ENCODE measurements at regions not wholly inside any gene's neighbourhood (a gene's known extent, or its start where the extent isn't known, plus 50 kb on each side); places are given as distances from the start of the nearest gene placed in this dataset.

DNA sequence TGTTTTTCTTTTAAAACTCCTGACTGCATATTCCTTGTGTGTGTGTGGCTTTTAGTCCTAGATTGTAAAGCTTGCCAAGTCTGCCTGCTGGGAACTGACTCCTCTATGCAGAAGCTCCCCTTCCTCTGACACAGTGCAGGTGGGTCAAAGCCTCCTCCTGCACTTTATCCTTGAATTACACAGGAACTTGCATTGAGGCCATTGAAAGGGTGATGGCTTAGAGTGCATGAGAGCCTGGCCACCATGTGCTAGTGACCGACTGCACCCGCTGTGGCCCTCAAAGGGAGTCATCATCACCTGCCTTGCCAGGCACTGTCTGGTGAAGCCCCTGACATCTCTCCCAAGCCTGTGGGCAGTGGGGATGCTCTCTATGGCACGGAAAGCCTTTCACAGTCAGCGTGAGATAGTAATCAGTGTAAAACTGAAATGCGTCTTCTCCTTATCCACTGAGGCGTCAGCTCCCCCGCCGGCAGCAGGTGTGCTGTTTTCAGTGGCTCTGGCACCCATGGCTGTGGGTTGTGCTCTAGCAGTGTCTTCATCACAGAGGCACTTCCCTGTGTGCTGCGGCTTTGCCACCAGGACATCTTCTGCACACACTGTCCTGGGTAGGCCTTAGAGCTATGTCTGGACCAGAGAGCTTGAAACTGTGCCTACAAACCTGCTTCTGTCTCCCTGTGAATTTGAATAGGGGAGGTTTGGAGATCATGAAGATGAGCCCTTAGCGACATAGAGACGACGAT, 87.9 kb downstream of the THBS2 start:
- peaks cover 3% of the 10 kb centered on the region for H3K27me3 Mint-ChIP-seq
- H3K27ac Mint-ChIP-seq: no peak overlapping the region
- ChIA-PET CTCF (no interaction called here), POLR2A (no interaction called here)
- no peaks in the 10 kb centered on the region for H3K9me3 Mint-ChIP-seq
- no peaks in the 10 kb centered on the region for H3K36me3 Mint-ChIP-seq
- H3K4me3 Mint-ChIP-seq: no peak overlapping the region
- no peak for DNase-seq
- intact Hi-C loops (cut with micrococcal nuclease): no loop called here
- no peaks in the 10 kb centered on the region for H3K4me1 Mint-ChIP-seq (ENCODE audit: low read depth)

DNA sequence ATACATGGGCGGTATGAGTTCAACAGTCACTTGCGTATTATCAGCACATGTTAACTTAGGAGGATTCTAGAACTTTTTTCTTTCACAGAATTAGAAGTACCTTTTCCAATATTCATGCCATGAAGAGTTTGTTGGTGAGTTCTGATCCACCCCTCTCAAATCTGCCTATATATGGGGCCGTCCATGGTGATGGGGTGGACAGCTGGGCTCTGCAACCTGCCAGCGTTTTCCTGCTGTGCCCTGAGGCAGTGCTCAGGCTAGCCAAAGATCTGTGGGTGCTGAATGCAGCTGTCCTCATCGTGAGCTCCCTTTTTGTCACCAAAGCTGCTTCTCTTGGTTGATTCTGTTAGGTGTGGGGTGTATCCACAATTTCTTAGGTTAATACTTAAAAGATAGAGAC, 88.7 kb downstream of the THBS2 start:
- intact Hi-C loops (cut with micrococcal nuclease): no loop called here
- H3K36me3 Mint-ChIP-seq: no peaks in the 10 kb centered on the region
- DNase-seq: no peak
- H3K4me1 Mint-ChIP-seq (ENCODE audit: low read depth): no peaks in the 10 kb centered on the region
- ChIA-PET POLR2A (no interaction called here), CTCF (no interaction called here)
- H3K27ac Mint-ChIP-seq: no peak overlapping the region
- peaks cover 3% of the 10 kb centered on the region for H3K27me3 Mint-ChIP-seq
- no peak overlapping the region for H3K4me3 Mint-ChIP-seq
- no peaks in the 10 kb centered on the region for H3K9me3 Mint-ChIP-seq

- Mint-ChIP-seq H3K27ac (no peak overlapping the region), H3K36me3 (no peaks in the 10 kb centered on the region), H3K9me3 (no peaks in the 10 kb centered on the region), H3K27me3 (peaks cover 3% of the 10 kb centered on the region), H3K4me1 (ENCODE audit: low read depth) (no peaks in the 10 kb centered on the region), H3K4me3 (no peak overlapping the region)
- ChIA-PET POLR2A (no interaction called here), CTCF (no interaction called here)
- DNase-seq: no peak
- intact Hi-C loops (cut with micrococcal nuclease): no loop called here
Observed at GRCh38 chr6:169164451-169164850, 89.2 kb downstream of the THBS2 start.

DNA sequence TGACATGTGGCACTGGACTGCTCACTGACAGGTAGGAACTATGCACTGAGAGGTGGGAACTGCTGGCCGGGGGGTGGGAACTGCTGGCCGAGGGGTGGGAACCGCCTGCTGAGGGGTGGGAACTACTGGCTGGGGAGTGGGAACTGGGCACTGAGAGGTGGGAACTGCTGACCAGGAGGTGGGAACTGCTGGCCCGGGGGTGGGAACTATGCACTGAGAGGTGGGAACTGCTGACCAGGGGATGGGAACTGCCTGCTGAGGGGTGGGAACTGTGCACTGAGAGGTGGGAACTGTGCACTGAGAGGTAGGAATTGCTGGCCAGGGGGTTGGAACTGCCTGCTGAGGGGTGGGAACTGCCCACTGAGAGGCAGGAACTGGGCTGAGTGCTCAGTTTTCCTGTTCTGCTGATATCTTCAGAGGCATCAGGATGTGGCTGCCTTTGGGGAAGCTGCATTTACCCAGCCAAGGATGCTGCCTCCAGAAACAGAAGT, 90.2 kb downstream of the THBS2 start:
- no peak for DNase-seq
- Mint-ChIP-seq H3K9me3 (no peaks in the 10 kb centered on the region), H3K27me3 (peaks cover 3% of the 10 kb centered on the region), H3K36me3 (no peaks in the 10 kb centered on the region), H3K4me3 (no peak overlapping the region), H3K4me1 (ENCODE audit: low read depth) (no peaks in the 10 kb centered on the region), H3K27ac (no peak overlapping the region)
- ChIA-PET POLR2A (no interaction called here), CTCF (no interaction called here)
- intact Hi-C loops (cut with micrococcal nuclease): no loop called here

GRCh38 chr6:169162752-169163407, 90.8 kb downstream of the THBS2 start:
- no peaks in the 10 kb centered on the region for H3K9me3 Mint-ChIP-seq
- H3K4me1 Mint-ChIP-seq (ENCODE audit: low read depth): no peaks in the 10 kb centered on the region
- ChIA-PET CTCF (no interaction called here), POLR2A (no interaction called here)
- no peak overlapping the region for H3K4me3 Mint-ChIP-seq
- H3K36me3 Mint-ChIP-seq: no peaks in the 10 kb centered on the region
- H3K27me3 Mint-ChIP-seq: peaks cover 3% of the 10 kb centered on the region
- intact Hi-C loops (cut with micrococcal nuclease): no loop called here
- DNase-seq: no peak
- no peak overlapping the region for H3K27ac Mint-ChIP-seq

- no peak for DNase-seq
- intact Hi-C loops (cut with micrococcal nuclease): no loop called here
- Mint-ChIP-seq H3K27me3 (peaks cover 3% of the 10 kb centered on the region), H3K9me3 (no peaks in the 10 kb centered on the region), H3K27ac (no peak overlapping the region), H3K4me3 (no peak overlapping the region), H3K4me1 (ENCODE audit: low read depth) (no peaks in the 10 kb centered on the region), H3K36me3 (no peaks in the 10 kb centered on the region)
- POLR2A ChIA-PET: no interaction called here
- CTCF ChIA-PET: no interaction called here
Observed at GRCh38 chr6:169162249-169162648, 91.4 kb downstream of the THBS2 start.

- no peaks in the 10 kb centered on the region for H3K36me3 Mint-ChIP-seq
- ChIA-PET POLR2A (no interaction called here), CTCF (no interaction called here)
- H3K9me3 Mint-ChIP-seq: no peaks in the 10 kb centered on the region
- DNase-seq: no peak
- H3K4me3 Mint-ChIP-seq: no peak overlapping the region
- no peak overlapping the region for H3K27ac Mint-ChIP-seq
- H3K27me3 Mint-ChIP-seq: peaks cover 3% of the 10 kb centered on the region
- intact Hi-C loops (cut with micrococcal nuclease): no loop called here
- H3K4me1 Mint-ChIP-seq (ENCODE audit: low read depth): no peaks in the 10 kb centered on the region
Observed at GRCh38 chr6:169161572-169162167, 92.0 kb downstream of the THBS2 start.

GRCh38 chr6:169160855-169161560, 92.6 kb downstream of the THBS2 start:
- H3K4me3 Mint-ChIP-seq: no peak overlapping the region
- H3K36me3 Mint-ChIP-seq: no peaks in the 10 kb centered on the region
- intact Hi-C loops (cut with micrococcal nuclease): no loop called here
- POLR2A ChIA-PET: no interaction called here
- no peaks in the 10 kb centered on the region for H3K4me1 Mint-ChIP-seq (ENCODE audit: low read depth)
- H3K27me3 Mint-ChIP-seq: peaks cover 2% of the 10 kb centered on the region
- no peak overlapping the region for H3K27ac Mint-ChIP-seq
- DNase-seq: no peak
- CTCF ChIA-PET: no interaction called here
- no peaks in the 10 kb centered on the region for H3K9me3 Mint-ChIP-seq

GRCh38 chr6:169160091-169160854, 93.4 kb downstream of the THBS2 start:
- Mint-ChIP-seq H3K4me3 (no peak overlapping the region), H3K9me3 (no peaks in the 10 kb centered on the region), H3K36me3 (no peaks in the 10 kb centered on the region), H3K27ac (no peak overlapping the region), H3K4me1 (ENCODE audit: low read depth) (no peaks in the 10 kb centered on the region), H3K27me3 (peaks cover 9% of the 10 kb centered on the region)
- CTCF ChIA-PET: no interaction called here
- intact Hi-C loops (cut with micrococcal nuclease): no loop called here
- DNase-seq: no peak
- POLR2A ChIA-PET: no interaction called here

- H3K4me1 Mint-ChIP-seq (ENCODE audit: low read depth): no peaks in the 10 kb centered on the region
- intact Hi-C loops (cut with micrococcal nuclease): no loop called here
- H3K9me3 Mint-ChIP-seq: no peaks in the 10 kb centered on the region
- H3K27me3 Mint-ChIP-seq: peaks cover 9% of the 10 kb centered on the region
- no peaks in the 10 kb centered on the region for H3K36me3 Mint-ChIP-seq
- H3K4me3 Mint-ChIP-seq: no peak overlapping the region
- no peak for DNase-seq
- ChIA-PET CTCF (no interaction called here), POLR2A (no interaction called here)
- no peak overlapping the region for H3K27ac Mint-ChIP-seq
Observed at GRCh38 chr6:169159331-169159730, 94.3 kb downstream of the THBS2 start.

- H3K4me1 Mint-ChIP-seq (ENCODE audit: low read depth): no peaks in the 10 kb centered on the region
- intact Hi-C loops (cut with micrococcal nuclease): no loop called here
- no peak overlapping the region for H3K4me3 Mint-ChIP-seq
- POLR2A ChIA-PET: no interaction called here
- no peaks in the 10 kb centered on the region for H3K9me3 Mint-ChIP-seq
- CTCF ChIA-PET: no interaction called here
- H3K27me3 Mint-ChIP-seq: peaks cover 9% of the 10 kb centered on the region
- no peaks in the 10 kb centered on the region for H3K36me3 Mint-ChIP-seq
- no peak overlapping the region for H3K27ac Mint-ChIP-seq
- no peak for DNase-seq
Observed at GRCh38 chr6:169158691-169159090, 95.0 kb downstream of the THBS2 start.

GRCh38 chr6:169158174-169158573, 95.5 kb downstream of the THBS2 start:
- ChIA-PET POLR2A (no interaction called here), CTCF (no interaction called here)
- intact Hi-C loops (cut with micrococcal nuclease): no loop called here
- H3K4me1 Mint-ChIP-seq (ENCODE audit: low read depth): no peaks in the 10 kb centered on the region
- H3K9me3 Mint-ChIP-seq: no peaks in the 10 kb centered on the region
- no peak overlapping the region for H3K4me3 Mint-ChIP-seq
- no peaks in the 10 kb centered on the region for H3K36me3 Mint-ChIP-seq
- H3K27ac Mint-ChIP-seq: no peak overlapping the region
- no peak for DNase-seq
- peaks cover 9% of the 10 kb centered on the region for H3K27me3 Mint-ChIP-seq

Data from activated CD4-positive, alpha-beta memory T cell treated with anti-CD3 and anti-CD28 coated beads for 36 hours (primary cell).